Stimulated activated CD8-positive, alpha-beta memory T cell treated with anti-CD3 and anti-CD28 coated beads, Interleukin-15, amount 100 ng/mL, for 1 hour (primary cell): ENCODE measurements at regions not wholly inside any gene's neighbourhood (a gene's known extent, or its start where the extent isn't known, plus 50 kb on each side); places are given as distances from the start of the nearest gene placed in this dataset.

ENCODE experiments used
- DNase-seq: peaks from one replicate; pipeline ENCODE4 v3.0.0-alpha.2; 2020; ENCODE audit warnings: low read depth

DNA sequence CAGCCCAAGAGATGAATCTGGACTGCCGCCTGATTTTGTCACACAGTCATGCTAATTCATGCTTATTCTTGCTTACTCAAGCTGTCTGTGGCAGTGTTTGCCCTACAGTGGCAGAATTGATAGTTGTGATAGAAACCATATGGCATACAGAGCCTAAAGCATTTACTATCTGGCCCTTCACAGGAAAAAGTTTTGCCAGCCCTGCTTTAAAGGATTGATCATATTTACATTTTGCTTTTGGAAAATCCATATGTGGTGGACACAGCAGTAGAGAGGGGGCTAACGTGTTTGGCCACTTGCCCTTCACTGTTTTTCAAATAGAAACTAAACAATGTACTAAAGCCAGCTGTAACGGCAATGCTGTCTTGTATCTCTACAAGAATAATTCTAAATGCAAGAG, 974.0 kb upstream of the GHITM start:
- DNase-seq: no peak

DNA sequence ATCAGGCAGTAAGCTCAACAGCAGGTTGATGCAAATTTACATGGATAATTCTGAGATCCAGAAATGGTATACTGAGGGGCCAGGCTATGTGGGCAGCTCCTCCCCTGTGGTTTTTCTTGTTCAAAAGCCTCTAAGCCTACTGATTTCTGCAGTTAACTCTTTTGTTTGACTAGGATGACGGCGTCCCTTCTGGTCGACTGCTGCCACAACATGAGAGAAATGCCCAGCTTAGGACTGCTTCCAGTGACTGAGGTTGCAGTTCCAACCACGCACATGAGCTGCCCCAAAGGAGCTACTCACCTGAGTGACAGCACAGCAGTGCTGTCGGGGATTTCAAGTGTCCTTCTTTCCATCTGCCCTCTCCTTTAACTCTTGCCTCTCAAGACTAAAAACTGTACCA, 973.0 kb upstream of the GHITM start:
- no peak for DNase-seq

DNA sequence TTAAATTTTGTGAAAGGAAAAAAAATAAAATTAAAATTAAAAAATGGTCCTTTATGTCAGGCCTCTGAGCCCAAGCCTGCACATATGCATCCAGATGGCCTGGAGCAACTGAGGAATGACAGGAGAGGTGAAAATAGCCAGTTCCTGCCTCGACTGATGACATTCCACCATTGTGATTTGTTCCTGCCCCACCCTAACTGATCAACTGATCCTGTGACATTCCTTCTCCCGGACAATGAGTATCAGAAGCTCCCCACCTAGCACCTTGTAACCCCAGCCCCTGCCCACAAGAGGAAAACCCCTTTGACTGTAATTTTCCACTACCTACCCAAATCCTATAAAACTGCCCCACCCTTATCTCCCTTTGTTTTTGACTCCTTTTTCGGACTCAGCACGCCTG, 972.2 kb upstream of the GHITM start:
- DNase-seq: no peak

DNA sequence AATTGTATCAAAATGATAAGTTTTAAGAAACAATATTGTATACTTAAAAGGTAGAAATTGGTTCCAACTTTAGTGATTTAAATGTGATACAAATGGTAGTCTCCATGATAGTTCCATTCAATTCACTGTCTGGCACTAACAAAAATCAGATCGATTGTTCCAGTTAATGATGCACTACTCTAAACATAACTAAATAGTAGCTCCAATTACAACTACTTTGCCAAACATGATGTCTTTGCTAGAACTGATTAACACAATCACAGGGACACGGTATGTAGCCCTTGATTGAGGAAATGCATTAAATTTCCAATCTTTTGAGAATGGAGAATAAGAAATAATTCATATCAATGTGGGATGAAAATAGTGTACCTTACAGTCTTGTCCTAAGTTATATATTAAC, 962.4 kb upstream of the GHITM start:
- DNase-seq: no peak

DNA sequence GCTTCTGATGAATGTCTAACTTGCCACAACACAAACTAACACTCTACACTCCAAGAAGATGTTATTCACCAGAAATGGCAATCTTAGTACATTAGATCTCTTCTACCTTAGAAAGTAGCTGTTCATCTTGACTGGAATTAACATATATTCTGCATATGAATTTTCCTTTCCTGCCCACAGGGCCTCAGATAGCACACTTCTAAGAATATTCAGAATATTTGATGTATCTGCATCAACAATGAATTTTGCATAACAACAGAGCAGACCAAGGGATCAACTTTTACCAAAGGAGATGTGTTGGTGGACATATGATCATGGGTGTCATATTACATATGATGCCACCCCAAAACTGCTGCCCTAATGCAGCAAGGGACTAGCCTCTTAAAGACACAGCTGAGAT, 960.8 kb upstream of the GHITM start:
- no peak for DNase-seq

DNA sequence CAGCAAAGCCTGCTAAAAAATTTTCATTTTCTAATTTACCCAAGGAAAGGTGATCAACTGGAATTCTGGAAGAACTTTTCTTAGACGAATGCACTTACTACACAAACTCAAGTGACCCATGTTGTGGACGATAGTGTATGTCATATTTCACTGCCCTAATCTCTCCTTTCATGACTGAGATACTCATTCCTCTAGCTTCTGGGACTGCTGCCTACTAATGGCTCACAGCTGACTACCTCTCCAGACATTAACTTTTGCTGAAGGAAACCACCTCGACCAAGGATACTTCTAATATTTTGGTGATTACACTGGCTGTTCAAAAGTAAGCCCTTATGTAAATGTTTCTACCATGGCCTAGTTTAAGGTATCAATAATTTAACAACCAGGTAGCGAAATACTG, 959.9 kb upstream of the GHITM start:
- no peak for DNase-seq

DNA sequence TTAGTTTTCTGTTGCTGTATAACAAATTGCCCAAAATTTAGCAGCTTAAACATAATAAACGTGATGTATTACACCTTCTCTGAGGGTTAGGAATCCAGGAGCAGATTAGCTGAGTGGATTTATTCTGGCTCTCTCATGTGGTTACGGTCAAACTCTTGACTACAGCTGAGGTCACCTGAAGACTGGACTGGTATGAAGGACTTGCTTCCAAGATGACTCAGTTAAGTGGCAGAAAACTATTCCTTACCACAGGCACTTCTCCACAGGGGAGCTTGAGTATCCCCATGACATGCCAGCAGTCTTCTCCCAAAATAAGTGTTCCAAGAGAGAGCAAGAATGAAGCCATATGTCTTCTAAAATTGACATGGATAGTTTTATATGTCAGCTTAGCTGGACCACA, 957.2 kb upstream of the GHITM start:
- DNase-seq: no peak

DNA sequence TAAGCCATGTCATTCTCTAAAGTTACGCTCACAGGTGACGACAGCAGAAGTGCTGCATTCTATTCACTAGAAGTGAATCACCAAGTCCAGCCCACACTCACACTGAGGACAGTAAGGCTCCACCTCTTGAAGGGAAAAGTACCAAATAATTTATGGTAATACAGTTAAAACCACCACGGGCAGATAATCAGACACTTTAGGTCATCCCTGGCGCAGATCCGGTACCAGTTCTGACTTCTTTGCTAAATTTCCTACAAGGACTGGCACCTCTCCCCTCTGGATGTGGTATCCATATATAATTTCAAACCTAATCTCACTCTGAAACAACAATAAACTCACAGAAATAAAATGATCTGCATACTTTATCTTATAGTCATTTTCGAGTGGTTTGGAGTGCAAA, 954.7 kb upstream of the GHITM start:
- DNase-seq: no peak

DNA sequence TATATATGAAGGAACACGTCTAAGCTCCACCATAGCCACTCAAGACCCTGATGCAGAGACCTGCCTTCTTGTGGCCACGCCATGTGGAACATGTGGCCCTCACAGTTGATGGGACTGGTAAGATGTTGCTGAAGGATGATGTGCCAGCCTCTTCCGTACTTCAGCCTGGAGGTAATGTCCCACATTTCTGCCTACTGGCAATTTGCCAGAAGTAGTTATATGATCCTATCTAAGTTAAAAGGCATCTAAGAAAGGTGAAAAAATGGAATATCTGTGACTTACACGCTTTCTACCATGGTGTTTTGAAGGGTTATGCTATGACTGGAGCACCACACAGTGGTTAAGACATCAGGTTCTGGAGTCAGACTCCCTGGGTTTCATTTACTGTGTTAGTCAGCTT, 948.7 kb upstream of the GHITM start:
- DNase-seq: no peak

DNA sequence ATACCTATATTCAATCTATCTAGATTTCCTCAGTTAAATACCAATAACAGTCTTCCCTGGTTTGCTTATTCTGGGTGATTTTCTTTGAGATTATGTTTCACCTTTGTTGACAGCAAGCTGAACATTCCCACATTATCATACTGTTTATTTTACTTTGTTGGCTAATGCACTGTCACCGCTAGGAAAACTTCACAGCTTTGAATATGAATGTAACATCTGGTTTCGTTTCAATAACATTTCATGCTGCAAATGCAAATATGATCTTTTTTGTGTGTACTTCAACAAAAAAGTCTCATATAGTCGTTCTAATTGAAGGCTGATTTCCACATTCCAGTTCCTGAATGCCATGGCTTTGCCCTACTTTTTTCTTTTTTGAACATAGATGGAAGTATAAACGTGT, 946.3 kb upstream of the GHITM start:
- DNase-seq: no peak

DNA sequence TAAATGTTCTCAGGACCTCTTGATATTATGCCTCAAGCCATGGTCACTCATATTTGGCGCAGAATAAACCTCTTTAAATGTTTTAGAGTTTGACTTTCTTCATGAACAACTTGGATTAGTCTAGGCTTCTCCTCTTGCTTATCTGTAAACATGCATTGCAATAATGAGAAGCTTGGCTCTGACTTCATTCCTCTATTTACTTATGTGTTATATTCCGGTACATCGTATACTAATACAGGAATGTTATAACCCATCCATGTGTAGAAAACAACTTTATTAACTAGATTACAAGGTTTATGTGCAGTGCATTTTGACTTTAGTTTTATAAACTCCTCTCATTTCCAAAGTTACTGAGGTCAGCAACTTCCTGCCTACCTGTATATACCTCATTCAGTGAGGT, 944.3 kb upstream of the GHITM start:
- no peak for DNase-seq

DNA sequence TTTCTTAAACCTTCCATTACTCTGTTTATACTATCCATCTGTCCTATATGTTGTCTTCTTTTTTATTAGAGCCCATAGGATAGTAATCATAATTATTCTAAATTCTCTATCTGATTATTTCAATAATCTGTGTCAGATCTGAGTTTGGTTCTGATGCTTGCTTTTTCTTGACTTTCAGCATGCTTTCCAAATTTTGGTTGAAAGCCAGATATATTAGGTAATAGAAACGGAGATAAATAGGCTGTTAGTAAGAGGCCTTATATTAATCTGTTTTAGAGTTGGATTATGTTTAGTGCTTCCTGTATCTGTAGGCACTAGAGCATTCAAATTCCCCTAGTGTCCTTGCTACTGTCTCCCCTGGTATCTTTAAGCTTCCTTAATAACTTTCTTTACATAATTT, 939.9 kb upstream of the GHITM start:
- DNase-seq: no peak

DNA sequence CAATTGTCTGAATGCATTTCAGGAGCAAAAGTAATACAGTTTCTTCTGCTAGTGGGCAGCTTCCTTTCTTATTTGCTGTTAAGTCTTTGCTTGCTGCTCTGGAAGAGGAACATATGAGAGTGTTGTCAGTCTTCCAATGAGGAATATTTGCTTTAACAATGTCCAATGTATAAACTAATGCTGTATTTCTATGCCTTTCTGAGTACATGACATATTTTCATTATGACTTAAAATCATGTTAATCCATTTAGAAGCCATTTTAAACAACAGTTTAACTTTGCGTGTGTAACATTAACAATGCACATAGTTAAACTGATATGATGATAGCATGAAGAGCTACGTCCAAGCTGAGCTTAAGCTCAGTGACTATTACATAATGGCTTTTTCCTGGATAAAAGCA, 933.4 kb upstream of the GHITM start:
- no peak for DNase-seq

DNA sequence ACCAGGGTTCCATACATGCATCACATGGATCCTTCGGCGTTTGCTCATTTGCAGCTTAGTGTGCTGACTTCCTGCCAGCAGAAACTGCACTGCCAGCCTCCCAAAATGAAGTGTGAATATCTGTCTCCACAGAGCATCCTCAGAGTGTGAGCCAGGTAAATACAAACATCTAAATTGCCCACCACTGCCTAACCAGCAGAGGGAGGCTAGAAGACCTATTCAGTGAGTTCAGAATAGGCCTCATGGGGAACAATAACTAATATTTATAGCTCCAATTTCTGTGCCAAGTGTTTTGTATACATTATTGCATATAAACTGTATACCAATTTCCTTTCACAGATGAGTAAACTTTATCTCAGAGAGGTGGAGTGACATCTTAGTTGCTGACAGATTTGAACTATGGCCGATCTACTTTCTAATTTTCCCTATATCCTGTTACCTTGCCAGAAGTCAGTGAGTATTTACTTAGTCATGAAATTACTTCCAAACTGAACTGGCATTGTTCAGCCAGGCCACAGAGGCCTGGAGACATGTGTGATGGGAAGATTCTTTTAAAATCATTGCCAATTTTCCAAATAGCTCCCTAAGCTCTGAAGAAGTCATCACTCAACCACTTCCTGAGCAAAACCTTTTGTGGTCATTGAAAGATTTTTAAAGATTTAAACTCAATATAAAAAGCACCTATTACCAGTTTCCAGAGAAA, 926.5 kb upstream of the GHITM start:
- DNase-seq: no peak

DNA sequence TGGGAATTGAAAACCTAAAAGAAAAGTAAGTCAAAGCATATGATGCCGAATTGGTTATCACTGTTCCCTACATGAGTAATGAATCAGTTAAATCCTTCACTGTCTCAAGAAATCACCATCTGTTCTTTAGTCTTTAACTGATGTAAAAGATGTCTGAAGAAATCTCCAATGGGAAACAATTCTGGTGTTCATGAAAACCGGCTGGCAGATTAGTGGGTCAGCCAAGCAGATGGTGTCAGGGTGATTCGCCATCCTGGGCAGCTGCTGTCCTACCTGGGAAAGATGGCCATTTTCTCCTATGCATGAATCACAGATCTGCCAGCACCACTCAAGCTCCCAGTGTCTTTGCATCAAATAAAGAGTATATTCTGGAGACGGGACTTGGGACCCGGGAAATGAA, 925.2 kb upstream of the GHITM start:
- no peak for DNase-seq

DNA sequence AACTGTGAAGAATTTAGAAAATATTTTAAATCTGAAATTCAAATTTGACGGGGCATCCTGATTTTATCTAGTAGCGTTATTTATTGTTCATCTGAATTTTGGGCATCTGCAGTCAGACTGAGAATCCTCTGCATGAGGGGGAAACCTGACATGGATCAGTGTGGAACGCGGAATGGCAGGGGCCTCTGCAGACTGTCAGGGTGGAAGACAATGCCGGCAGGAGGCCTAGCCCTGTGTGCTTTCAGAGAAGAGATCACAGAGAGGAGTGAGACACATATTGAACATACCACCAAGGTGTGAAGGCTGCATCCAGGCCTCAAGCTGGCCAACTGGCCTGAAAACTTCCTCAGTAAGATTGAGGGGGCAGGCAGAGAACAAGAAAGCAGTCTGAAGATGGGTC, 921.1 kb upstream of the GHITM start:
- no peak for DNase-seq

DNA sequence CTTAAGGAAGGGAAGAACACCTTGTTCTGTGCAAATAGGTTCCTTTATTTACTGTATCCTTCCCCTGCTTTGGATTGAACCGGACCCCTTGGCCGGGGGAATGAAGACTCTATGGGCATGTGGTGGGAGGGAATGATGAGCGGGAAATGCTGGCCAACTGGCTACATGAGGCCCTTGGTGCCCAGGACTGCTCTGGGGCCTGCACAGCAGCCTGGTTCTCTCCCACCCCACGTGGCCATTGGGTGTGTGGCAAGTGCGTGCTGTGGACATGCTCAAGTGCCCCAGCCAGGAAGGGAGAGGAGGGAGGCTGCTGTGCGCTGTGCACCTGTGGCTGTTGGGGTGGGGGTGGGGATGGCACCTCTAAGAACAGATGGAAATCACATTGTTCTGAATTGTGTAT, 917.0 kb upstream of the GHITM start:
- no peak for DNase-seq

DNA sequence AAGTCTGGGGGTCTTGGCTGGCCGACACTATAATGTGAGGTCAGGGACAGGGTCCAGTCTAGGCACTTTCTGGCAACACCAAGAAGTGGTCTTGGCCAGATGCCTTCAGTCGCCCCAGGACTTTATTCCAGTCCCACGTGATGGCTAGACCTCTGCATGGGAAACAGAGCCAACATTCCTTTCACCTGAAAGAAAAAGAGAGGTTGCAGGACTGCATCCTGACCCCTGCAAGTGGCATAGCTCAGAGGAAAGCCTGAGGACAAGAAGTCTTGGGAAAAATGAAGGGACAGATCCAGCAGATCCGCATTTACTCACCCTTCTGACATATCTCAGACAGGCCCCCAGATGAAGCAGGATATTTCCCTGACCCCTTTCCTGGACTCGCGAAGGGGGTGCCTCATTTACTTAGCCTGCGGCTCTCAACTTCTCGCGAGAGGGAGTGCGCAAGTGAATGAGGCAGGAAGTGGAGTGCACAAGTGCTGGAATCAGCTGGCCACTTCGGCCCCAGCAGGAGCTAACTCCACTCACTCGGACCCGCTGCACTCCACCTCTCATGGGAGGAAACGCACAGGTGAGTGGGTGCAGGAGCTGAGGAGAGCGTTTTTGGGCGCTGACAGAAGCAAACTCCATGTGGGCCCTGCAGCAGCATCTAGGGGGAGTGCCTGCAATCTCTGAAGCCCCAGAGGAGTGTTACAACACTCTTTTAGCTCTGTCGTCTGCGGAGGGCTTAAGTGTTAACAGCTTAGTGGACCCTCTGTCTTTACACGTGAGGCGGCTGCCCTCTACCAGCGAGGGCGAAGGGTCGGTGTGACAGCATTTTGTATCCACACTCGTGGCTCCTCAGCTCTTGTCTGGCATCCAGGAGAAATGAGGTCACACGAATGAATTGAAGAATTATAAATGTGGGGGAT, 916.2 kb upstream of the GHITM start:
- DNase-seq: no peak

DNA sequence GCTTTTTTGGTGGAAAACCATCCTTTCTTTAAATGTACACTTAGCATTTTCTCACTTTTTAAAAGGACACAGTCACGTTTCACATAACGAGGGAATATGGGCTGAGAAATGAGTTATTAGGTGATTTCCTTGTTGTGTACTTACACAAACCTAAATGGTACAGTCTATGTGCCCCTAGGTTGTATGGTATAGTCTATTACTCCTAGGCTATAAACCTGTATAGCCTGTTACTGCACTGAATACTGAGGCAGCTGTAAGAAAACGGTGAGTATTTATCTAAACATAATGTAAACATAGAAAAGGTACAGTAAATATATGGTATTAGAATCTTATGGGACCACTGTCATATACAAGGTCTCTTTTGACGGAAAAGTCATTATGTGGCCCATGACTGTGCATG, 913.5 kb upstream of the GHITM start:
- no peak for DNase-seq

DNA sequence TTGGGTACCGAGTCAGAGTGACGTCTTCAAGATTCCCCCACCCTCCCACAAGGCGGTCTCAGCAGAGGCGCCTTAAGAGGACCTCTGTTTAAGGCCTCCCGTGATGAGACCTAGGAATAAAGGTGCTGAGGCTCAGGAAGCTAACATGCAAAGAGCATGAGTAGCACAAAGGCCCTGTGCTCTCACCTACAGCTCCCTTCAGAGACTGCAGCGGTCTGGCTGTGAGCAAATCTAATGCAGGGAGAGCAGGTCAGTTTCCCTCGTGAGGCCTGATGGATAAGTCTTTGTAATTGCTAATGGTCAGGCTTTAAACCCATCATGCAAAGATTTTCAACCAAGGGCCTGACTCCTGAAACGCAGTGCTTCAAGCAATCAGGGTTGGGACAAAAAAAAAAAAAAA, 909.3 kb upstream of the GHITM start:
- no peak for DNase-seq

DNA sequence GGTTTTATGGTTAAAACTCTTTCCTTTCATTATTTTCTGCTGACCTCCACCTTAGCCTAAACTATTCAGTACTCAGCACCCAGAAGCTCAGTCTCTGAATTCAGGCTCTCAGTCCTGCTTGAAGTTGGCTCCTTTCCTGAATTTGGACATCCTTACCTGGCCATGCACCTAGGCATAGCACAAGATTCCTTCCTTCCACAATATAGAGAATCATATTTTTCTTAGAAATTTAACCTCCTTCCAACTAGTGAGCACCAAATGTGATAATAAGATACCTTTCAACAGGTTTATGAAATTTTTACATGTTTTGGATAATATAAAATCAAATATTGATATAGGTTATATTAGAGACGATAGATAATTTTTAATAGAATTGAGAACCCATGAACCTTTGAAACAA, 905.6 kb upstream of the GHITM start:
- no peak for DNase-seq

DNA sequence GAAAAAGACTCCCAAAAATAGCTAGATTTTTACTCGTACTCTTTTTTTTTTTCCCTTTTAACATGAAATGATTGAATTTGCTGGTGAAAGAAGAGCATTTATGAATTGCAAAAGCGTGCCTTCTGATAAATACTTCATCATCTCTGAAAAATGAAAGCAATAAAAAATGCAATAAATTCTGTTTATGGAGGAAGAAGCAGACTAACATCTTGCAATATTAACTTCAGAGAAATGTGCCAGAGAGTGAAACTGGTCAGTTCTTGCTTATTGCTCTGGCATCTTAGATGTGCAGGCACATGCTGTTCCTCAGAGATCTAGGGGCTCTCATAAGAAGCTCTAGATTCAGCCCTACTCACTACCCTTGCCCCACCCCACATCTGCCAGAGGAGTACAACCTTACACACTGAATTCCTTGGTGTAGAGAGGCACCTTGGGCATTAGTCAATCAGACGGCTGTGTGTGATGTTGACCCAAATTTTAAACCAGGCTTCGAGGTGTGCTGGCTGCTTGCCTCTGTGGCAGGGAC, 891.1 kb upstream of the GHITM start:
- no peak for DNase-seq

DNA sequence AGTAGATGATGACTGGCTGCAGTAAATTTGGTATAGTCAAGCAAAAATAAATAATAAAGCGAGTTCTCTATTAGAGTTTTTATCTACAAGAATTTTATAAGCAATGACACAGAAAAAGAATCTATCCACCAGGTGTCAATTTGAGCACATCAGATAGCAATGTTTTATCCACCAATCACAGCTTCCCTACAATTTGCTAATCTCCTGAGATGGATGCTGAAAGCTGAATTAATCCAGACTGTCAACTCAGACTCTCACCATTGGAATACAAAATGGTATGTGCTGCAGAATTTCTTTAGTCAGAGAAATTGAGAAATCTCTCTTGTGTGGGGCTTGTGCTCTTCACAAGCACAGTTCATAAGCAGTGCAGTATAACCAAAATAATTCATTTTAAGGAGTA, 888.9 kb upstream of the GHITM start:
- no peak for DNase-seq

DNA sequence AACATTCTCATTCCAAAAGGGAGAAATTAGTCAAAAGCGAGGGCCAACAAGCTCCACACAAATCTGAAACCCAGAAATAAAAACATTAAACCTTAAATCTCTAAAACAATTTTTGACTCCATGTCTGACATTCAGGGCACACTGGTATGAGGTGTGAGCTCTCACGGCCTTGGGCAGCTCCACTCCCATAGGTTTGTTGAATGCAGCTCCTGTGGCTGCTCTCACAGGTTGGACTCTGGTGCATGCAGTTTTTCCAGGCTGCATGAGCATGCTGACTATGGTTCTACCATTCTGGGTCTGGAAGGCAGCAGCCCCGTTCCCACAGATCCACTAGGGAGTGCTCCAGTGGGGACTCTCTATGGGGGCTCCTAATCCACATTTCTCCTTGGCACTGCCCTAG, 887.1 kb upstream of the GHITM start:
- DNase-seq: no peak
